Lower leg skin (tissue), 3 donors: ENCODE measurements at regions not wholly inside any gene's neighbourhood (a gene's known extent, or its start where the extent isn't known, plus 50 kb on each side); places are given as distances from the start of the nearest gene placed in this dataset.

Experiments used
- POLR2A ChIP-seq, 2 donors: fragments of 450-650 bp; IDR thresholded peaks; one replicate each; pipeline ENCODE4 v1.6.1; 2016 to 2017; ENCODE audit warnings: antibody characterized with exemption in 2 of 2, mild to moderate bottlenecking in 1 of 2, moderate library complexity in 1 of 2
- TF ChIP-seq, protein P1 (sequence below), 3 donors: fragments of 450-650 bp; IDR thresholded peaks; one replicate each; pipeline ENCODE4 v1.5.1; 2016; ENCODE audit warnings: antibody characterized with exemption in 3 of 3, mild to moderate bottlenecking in 3 of 3, moderate library complexity in 2 of 3

DNA sequence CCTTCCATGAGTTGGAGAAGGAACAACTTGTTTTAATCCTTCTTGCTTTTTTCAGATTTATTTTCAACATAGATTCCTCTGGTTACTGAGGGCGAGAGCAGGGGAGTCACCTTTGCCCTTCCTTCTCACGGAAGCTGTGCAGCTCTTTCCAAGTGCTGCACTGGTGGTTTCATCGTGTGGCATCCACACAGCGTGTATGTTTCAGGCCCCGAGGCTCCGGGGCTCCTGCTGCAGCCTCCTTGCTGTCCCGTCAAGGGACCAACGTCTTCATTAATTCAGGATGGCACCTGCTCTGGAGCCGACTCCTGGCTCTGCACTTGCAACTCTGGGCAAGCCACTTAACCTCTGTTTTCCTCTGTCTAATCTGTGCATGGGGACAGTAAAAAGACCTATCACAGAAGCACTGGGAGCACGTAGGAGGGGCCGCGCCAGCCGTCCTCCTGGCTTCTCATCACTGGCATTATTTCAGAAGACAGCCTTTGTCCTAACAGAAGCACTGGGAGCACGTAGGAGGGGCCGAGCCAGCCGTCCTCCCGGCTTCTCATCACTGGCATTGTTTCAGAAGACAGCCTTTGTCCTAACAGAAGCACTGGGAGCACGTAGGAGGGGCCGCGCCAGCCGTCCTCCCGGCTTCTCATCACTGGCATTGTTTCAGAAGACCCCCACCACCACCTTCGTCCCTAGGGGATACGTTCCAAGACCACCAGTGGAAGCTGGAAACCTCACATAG, 117.8 kb upstream of the NKX1-1 start:
- TF ChIP-seq, protein P1, sequence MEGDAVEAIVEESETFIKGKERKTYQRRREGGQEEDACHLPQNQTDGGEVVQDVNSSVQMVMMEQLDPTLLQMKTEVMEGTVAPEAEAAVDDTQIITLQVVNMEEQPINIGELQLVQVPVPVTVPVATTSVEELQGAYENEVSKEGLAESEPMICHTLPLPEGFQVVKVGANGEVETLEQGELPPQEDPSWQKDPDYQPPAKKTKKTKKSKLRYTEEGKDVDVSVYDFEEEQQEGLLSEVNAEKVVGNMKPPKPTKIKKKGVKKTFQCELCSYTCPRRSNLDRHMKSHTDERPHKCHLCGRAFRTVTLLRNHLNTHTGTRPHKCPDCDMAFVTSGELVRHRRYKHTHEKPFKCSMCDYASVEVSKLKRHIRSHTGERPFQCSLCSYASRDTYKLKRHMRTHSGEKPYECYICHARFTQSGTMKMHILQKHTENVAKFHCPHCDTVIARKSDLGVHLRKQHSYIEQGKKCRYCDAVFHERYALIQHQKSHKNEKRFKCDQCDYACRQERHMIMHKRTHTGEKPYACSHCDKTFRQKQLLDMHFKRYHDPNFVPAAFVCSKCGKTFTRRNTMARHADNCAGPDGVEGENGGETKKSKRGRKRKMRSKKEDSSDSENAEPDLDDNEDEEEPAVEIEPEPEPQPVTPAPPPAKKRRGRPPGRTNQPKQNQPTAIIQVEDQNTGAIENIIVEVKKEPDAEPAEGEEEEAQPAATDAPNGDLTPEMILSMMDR (IDR thresholded peaks at IDR 0.05) = no peak
- no peak for TF ChIP-seq POLR2A (IDR thresholded peaks at IDR 0.05)
